WTC11 (cell line): ENCODE measurements at regions not wholly inside any gene's neighbourhood (a gene's known extent, or its start where the extent isn't known, plus 50 kb on each side); places are given as distances from the start of the nearest gene placed in this dataset.

Experiments used
- CREM ChIP-seq: sonication (generic); formaldehyde crosslinking; IDR thresholded peaks from 2 replicates; pipeline ENCODE4 v1.8.1; 2022; ENCODE audit warnings: mild to moderate bottlenecking, missing genetic modification reagents, moderate library complexity
- CTCF ChIP-seq: fragments of 200-600 bp; IDR thresholded peaks from 2 replicates; pipeline ENCODE4 v1.8.0; 2022; ENCODE audit warnings: antibody characterized with exemption
- JAZF1 ChIP-seq: fragments of 250-450 bp; sonication (Bioruptor Pico); IDR thresholded peaks from 2 replicates; pipeline ENCODE4 v1.9.0; 2021; ENCODE audit warnings: moderate library complexity, mild to moderate bottlenecking, inconsistent platforms
- MLX ChIP-seq: sonication (generic); formaldehyde crosslinking; IDR thresholded peaks from 2 replicates; pipeline ENCODE4 v1.8.1; 2023; ENCODE audit warnings: mild to moderate bottlenecking, missing genetic modification reagents, moderate library complexity
- NFYB ChIP-seq: sonication (generic); formaldehyde crosslinking; conservative IDR thresholded peaks from 2 replicates; pipeline ENCODE4 v1.8.0; 2022; ENCODE audit warnings: low read depth, missing genetic modification reagents
- OVOL2 ChIP-seq: fragments of 250-450 bp; sonication (Bioruptor Pico); IDR thresholded peaks from 2 replicates; pipeline ENCODE4 v1.9.0; 2021; ENCODE audit warnings: mild to moderate bottlenecking, borderline replicate concordance
- PRDM15 ChIP-seq: sonication (generic); formaldehyde crosslinking; IDR thresholded peaks from 2 replicates; pipeline ENCODE4 v1.8.0; 2022; ENCODE audit warnings: missing genetic modification reagents
- SP1 ChIP-seq: sonication (generic); formaldehyde crosslinking; conservative IDR thresholded peaks from 2 replicates; pipeline ENCODE4 v1.8.1; 2022; ENCODE audit warnings: missing genetic modification reagents
- TEAD1 ChIP-seq: sonication (generic); formaldehyde crosslinking; IDR thresholded peaks from 2 replicates; pipeline ENCODE4 v1.8.0; 2022; ENCODE audit warnings: mild to moderate bottlenecking, missing genetic modification reagents
- ZNF423 ChIP-seq: fragments of 250-450 bp; sonication (Bioruptor Pico); IDR thresholded peaks from 2 replicates; pipeline ENCODE4 v2.1.2; 2022; ENCODE audit warnings: mild to moderate bottlenecking, moderate library complexity
- TF ChIP-seq, protein P1 (sequence below): sonication (generic); formaldehyde crosslinking; IDR thresholded peaks from 2 replicates; pipeline ENCODE4 v1.8.0; 2022; ENCODE audit warnings: mild to moderate bottlenecking, missing genetic modification reagents

- TF ChIP-seq CTCF (no peak), MLX (CRISPR knock-in tag) (no peak), NFYB (CRISPR knock-in tag) (no peak), SP1 (CRISPR knock-in tag) (no peak), OVOL2 (CRISPR knock-in tag) (no peak), JAZF1 (CRISPR knock-in tag) (no peak), PRDM15 (CRISPR knock-in tag) (no peak), CREM (CRISPR knock-in tag) (no peak), ZNF423 (CRISPR knock-in tag) (no peak), TEAD1 (CRISPR knock-in tag) (no peak)
- TF ChIP-seq, protein P1, sequence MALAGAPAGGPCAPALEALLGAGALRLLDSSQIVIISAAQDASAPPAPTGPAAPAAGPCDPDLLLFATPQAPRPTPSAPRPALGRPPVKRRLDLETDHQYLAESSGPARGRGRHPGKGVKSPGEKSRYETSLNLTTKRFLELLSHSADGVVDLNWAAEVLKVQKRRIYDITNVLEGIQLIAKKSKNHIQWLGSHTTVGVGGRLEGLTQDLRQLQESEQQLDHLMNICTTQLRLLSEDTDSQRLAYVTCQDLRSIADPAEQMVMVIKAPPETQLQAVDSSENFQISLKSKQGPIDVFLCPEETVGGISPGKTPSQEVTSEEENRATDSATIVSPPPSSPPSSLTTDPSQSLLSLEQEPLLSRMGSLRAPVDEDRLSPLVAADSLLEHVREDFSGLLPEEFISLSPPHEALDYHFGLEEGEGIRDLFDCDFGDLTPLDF = no peak
Measured at GRCh38 chr5:56668996-56669395, 146.4 kb upstream of the MAP3K1 start.
